K562 (cell line): ENCODE measurements at regions not wholly inside any gene's neighbourhood (a gene's known extent, or its start where the extent isn't known, plus 50 kb on each side); places are given as distances from the start of the nearest gene placed in this dataset.

Source experiments
- GTF2E2 ChIP-seq: fragments of 200-800 bp; sonication (Bioruptor generic); IDR thresholded peaks from 2 replicates; pipeline ENCODE4 v1.6.1; 2016; ENCODE audit warnings: missing genetic modification characterization, missing compliant biosample characterization
- HNRNPLL ChIP-seq: fragments of 200-400 bp; formaldehyde crosslinking; IDR thresholded peaks from 2 replicates; pipeline ENCODE4 v1.6.1; 2017; ENCODE audit warnings: low read length, low read depth, mild to moderate bottlenecking; ENCODE audit not compliant: poor library complexity, severe bottlenecking
- NCOA4 ChIP-seq: fragments of 450-650 bp; IDR thresholded peaks from 2 replicates; pipeline ENCODE4 v1.6.1; 2018; ENCODE audit warnings: mild to moderate bottlenecking; ENCODE audit not compliant: partially characterized antibody
- PBX2 ChIP-seq, 2 experiments: IDR thresholded peaks in 1 of 2; conservative IDR thresholded peaks in 1 of 2; 2 replicates each; pipeline ENCODE4 v1.6.1; 2016; ENCODE audit warnings: low read depth in 2 of 2, mild to moderate bottlenecking in 1 of 2, missing compliant biosample characterization in 1 of 2, missing genetic modification characterization in 1 of 2, moderate library complexity in 1 of 2
- POLR2AphosphoS5 ChIP-seq: IDR thresholded peaks from 2 replicates; pipeline ENCODE4 v1.6.1; 2011; ENCODE audit warnings: mild to moderate bottlenecking, low read depth, low read length, moderate library complexity; ENCODE audit not compliant: control insufficient read depth, insufficient read depth
- SMAD1 ChIP-seq: fragments of 150-350 bp; IDR thresholded peaks from 2 replicates; pipeline ENCODE4 v1.6.1; 2014; ENCODE audit warnings: low read length, low read depth; ENCODE audit not compliant: partially characterized antibody
- THRB ChIP-seq: fragments of 450-650 bp; formaldehyde crosslinking; conservative IDR thresholded peaks from 2 replicates; pipeline ENCODE4 v1.4.0; 2022; ENCODE audit warnings: mild to moderate bottlenecking, missing genetic modification characterization
- ZNF699 ChIP-seq: fragments of 250-450 bp; sonication (Bioruptor Pico); IDR thresholded peaks from 2 replicates; pipeline ENCODE4 v1.8.0; 2021; ENCODE audit warnings: mild to moderate bottlenecking, moderate library complexity; ENCODE audit not compliant: insufficient replicate concordance
- TF ChIP-seq, protein P1 (sequence below): fragments of 250-450 bp; sonication (Bioruptor Pico); IDR thresholded peaks from 2 replicates; pipeline ENCODE4 v1.9.0; 2021; ENCODE audit warnings: mild to moderate bottlenecking, inconsistent platforms
- TF ChIP-seq, protein P2 (sequence below): sonication (generic); formaldehyde crosslinking; IDR thresholded peaks from 2 replicates; pipeline ENCODE4 v1.8.1; 2023; ENCODE audit warnings: mild to moderate bottlenecking, missing genetic modification reagents
- TF ChIP-seq, protein P3 (sequence below): fragments of 250-450 bp; sonication (Bioruptor Pico); IDR thresholded peaks from 2 replicates; pipeline ENCODE4 v1.4.0; 2020; ENCODE audit warnings: mild to moderate bottlenecking, moderate library complexity, borderline replicate concordance

GRCh38 chr3:193885832-193886231, 250.1 kb upstream of the HES1 start (continued):
- TF ChIP-seq THRB (no peak), GTF2E2 (tag) (no peak), PBX2 (CRISPR knock-in tag; IDR thresholded peaks at IDR 0.05; ENCODE audit: low read depth) (no peak), PBX2 (tag; conservative IDR thresholded peaks at IDR 0.05; ENCODE audit: low read depth) (no peak), HNRNPLL (no peak), NCOA4 (no peak), SMAD1 (no peak), POLR2AphosphoS5 (peak; percentile 32; the same call in 1 of the 2 replicates), ZNF699 (CRISPR knock-in tag) (no peak)
- TF ChIP-seq, protein P1, sequence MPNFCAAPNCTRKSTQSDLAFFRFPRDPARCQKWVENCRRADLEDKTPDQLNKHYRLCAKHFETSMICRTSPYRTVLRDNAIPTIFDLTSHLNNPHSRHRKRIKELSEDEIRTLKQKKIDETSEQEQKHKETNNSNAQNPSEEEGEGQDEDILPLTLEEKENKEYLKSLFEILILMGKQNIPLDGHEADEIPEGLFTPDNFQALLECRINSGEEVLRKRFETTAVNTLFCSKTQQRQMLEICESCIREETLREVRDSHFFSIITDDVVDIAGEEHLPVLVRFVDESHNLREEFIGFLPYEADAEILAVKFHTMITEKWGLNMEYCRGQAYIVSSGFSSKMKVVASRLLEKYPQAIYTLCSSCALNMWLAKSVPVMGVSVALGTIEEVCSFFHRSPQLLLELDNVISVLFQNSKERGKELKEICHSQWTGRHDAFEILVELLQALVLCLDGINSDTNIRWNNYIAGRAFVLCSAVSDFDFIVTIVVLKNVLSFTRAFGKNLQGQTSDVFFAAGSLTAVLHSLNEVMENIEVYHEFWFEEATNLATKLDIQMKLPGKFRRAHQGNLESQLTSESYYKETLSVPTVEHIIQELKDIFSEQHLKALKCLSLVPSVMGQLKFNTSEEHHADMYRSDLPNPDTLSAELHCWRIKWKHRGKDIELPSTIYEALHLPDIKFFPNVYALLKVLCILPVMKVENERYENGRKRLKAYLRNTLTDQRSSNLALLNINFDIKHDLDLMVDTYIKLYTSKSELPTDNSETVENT = no peak
- TF ChIP-seq, protein P2, sequence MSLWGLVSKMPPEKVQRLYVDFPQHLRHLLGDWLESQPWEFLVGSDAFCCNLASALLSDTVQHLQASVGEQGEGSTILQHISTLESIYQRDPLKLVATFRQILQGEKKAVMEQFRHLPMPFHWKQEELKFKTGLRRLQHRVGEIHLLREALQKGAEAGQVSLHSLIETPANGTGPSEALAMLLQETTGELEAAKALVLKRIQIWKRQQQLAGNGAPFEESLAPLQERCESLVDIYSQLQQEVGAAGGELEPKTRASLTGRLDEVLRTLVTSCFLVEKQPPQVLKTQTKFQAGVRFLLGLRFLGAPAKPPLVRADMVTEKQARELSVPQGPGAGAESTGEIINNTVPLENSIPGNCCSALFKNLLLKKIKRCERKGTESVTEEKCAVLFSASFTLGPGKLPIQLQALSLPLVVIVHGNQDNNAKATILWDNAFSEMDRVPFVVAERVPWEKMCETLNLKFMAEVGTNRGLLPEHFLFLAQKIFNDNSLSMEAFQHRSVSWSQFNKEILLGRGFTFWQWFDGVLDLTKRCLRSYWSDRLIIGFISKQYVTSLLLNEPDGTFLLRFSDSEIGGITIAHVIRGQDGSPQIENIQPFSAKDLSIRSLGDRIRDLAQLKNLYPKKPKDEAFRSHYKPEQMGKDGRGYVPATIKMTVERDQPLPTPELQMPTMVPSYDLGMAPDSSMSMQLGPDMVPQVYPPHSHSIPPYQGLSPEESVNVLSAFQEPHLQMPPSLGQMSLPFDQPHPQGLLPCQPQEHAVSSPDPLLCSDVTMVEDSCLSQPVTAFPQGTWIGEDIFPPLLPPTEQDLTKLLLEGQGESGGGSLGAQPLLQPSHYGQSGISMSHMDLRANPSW (CRISPR knock-in tag) = no peak
- TF ChIP-seq, protein P3, sequence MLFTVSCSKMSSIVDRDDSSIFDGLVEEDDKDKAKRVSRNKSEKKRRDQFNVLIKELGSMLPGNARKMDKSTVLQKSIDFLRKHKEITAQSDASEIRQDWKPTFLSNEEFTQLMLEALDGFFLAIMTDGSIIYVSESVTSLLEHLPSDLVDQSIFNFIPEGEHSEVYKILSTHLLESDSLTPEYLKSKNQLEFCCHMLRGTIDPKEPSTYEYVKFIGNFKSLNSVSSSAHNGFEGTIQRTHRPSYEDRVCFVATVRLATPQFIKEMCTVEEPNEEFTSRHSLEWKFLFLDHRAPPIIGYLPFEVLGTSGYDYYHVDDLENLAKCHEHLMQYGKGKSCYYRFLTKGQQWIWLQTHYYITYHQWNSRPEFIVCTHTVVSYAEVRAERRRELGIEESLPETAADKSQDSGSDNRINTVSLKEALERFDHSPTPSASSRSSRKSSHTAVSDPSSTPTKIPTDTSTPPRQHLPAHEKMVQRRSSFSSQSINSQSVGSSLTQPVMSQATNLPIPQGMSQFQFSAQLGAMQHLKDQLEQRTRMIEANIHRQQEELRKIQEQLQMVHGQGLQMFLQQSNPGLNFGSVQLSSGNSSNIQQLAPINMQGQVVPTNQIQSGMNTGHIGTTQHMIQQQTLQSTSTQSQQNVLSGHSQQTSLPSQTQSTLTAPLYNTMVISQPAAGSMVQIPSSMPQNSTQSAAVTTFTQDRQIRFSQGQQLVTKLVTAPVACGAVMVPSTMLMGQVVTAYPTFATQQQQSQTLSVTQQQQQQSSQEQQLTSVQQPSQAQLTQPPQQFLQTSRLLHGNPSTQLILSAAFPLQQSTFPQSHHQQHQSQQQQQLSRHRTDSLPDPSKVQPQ (CRISPR knock-in tag) = no peak
